T-helper 17 cell (primary cell): ENCODE measurements at regions not wholly inside any gene's neighbourhood (a gene's known extent, or its start where the extent isn't known, plus 50 kb on each side); places are given as distances from the start of the nearest gene placed in this dataset.

ENCODE experiments used
- ATAC-seq: fragments of 150-1000 bp; cut with Tn5 transposase; 2 replicates; pipeline ENCODE4 v1.10.0; 2021; ENCODE audit warnings: mild to moderate bottlenecking, moderate library complexity
- DNase-seq, 3 donors: peaks; one replicate each; pipeline versions ENCODE4 v3.0.0 to v3.0.0-alpha.2; 2020 to 2021
- H3K9me3 ChIP-seq: one replicate; pipeline ENCODE4 v1.7.0; 2013; ENCODE audit warnings: low read length, mild to moderate bottlenecking; ENCODE audit not compliant: control insufficient read depth, poor library complexity, severe bottlenecking
- H3K27ac Mint-ChIP-seq: one replicate; pipeline ENCODE4 v1.8.0; 2022; ENCODE audit warnings: mild to moderate bottlenecking, moderate library complexity, mixed read lengths
- H3K27me3 Mint-ChIP-seq: one replicate; pipeline ENCODE4 v1.8.0; 2022; ENCODE audit warnings: mixed read lengths
- H3K36me3 Mint-ChIP-seq: one replicate; pipeline ENCODE4 v1.8.0; 2022; ENCODE audit warnings: low read depth, mixed read lengths
- H3K4me1 Mint-ChIP-seq: one replicate; pipeline ENCODE4 v1.8.0; 2022; ENCODE audit warnings: mild to moderate bottlenecking, mixed read lengths
- H3K4me3 Mint-ChIP-seq: one replicate; pipeline ENCODE4 v1.8.0; 2022; ENCODE audit warnings: mild to moderate bottlenecking, moderate library complexity, mixed read lengths

DNA sequence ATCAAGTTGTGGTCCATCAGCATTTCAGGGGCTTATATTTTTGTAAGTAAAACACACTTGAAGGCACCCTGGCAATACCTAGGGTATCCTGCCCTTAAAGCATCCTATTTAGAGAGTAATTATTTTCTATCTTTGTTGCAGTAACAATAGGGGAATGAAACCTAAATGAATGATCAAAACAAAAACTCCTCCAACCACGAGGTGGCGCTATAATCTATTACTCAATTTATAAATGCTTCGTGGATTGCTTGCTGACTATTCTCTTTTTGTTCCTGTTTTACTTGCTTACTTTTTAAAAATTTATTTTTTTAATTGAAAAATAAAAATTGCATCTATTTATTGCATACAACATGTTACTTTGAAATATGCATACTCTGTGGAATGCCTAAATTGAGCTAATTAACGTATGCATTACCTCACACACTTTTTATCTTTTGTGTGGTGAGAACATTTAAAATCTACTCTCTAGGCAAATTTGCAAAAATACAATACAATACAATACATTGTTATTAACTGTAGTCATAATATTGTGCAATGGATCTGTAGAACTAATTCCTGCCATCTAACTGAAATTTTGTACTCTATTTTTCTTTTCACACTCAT lies 147.7 kb upstream of the BMPER start:
- Mint-ChIP-seq H3K4me1 (peaks cover 2% of the 10 kb centered on the region), H3K4me3 (no peak overlapping the region), H3K27me3 (peaks cover 4% of the 10 kb centered on the region), H3K36me3 (no peaks in the 10 kb centered on the region), H3K27ac (no peak overlapping the region)
- ATAC-seq (no peak), DNase-seq (no peak)
- no peaks in the 10 kb centered on the region for H3K9me3 ChIP-seq

DNA sequence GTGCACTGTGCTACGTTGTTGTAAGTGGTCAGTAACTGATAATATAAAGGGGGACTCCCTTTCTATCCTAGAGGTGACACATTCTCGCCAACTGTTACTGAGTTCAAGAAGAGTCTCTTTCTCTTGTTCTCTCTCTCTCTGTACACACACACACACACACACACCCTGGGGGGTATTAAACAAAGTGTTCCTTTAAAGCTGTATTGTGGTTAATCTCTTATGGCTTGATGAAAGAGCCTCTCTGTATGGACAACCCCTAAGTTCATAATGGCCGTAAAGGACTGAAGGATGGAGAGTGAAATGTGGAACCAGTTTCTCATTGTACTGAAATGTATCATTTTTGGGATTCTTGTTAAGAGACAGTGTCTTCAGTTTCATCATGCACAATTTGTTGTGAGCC lies 145.2 kb upstream of the BMPER start:
- Mint-ChIP-seq H3K4me1 (peaks cover 2% of the 10 kb centered on the region), H3K27me3 (no peaks in the 10 kb centered on the region), H3K4me3 (no peak overlapping the region), H3K27ac (no peak overlapping the region), H3K36me3 (peaks cover 2% of the 10 kb centered on the region)
- DNase-seq, result no peak
- H3K9me3 ChIP-seq, result no peaks in the 10 kb centered on the region
- ATAC-seq, result no peak

- H3K9me3 ChIP-seq, result no peaks in the 10 kb centered on the region
- H3K4me3 Mint-ChIP-seq, result no peak overlapping the region
- peaks cover 2% of the 10 kb centered on the region for H3K4me1 Mint-ChIP-seq
- H3K27me3 Mint-ChIP-seq, result no peaks in the 10 kb centered on the region
- no peak for DNase-seq
- H3K27ac Mint-ChIP-seq, result no peak overlapping the region
- H3K36me3 Mint-ChIP-seq, result peaks cover 2% of the 10 kb centered on the region
- no peak for ATAC-seq
Observed at GRCh38 chr7:33760834-33761233, 144.5 kb upstream of the BMPER start.

DNA sequence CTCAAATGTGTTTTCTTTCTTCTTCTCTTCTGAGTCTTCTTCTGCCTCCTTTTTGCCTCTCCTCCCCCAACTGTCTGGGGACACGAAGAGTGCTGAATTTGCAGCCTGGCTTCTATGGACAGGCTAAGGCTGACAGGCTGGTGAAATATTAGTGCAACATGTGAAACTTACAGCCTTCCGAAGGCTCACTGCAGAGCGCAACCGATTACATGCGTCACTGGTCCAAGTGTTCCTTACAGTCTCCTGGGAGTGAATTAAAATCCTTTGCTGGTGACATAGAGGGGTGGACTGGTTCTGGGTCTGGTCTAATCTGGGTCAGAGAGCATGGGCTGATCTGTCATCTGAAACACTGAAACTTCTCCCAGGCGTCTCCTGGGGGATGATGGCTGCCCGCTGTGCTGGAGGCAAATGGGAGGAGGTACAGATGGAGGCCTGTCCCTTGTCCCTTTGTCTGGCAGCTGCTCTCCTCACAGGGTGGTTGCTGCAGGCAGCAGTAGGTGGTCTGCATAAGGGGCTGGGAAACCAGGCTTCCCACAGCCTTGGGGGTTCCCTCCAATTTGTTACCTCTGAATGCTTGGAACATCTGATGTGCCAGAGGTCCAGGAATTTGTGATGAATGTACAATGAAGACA lies 143.8 kb upstream of the BMPER start:
- no peaks in the 10 kb centered on the region for H3K27me3 Mint-ChIP-seq
- ATAC-seq, result no peak
- no peak overlapping the region for H3K4me3 Mint-ChIP-seq
- H3K36me3 Mint-ChIP-seq, result peaks cover 2% of the 10 kb centered on the region
- H3K4me1 Mint-ChIP-seq, result peaks cover 2% of the 10 kb centered on the region
- H3K27ac Mint-ChIP-seq, result no peak overlapping the region
- no peak for DNase-seq
- H3K9me3 ChIP-seq, result no peaks in the 10 kb centered on the region

DNA sequence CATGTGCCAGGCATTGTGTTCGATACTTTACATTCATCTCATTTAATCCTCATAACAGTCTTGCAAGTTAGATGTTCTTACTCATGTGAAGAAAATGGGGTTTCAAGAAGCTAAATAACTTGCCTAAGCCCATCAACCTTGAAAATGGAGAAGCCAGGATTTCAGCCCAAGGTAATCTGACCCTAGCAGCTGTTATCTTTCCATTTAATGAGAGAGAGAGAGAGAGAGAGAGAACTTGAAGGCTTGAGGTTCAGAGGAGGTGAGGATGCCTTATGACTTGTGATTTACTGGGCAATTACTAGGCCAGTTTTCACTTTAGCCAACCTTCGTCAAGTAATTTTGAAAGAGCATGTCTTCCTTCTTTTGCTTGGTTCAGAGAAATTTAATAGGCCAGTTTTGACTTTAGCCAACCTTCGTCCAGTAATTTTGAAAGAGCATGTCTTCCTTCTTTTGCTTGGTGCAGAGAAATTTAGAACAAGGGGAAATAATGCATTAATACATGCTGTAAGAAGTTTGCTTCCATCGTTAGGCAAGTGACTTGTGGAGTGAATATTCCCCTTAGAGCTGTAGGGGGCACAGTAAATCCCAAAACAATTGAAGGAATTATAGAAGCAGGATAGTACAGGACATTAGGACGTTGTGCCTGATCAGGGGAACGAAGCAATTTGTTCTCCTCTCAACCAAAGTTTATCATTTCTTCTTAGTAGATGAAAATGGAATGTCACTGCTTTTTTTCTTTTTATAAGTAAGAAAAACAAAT lies 143.0 kb upstream of the BMPER start:
- DNase-seq (no peak), ATAC-seq (no peak)
- Mint-ChIP-seq H3K27me3 (no peaks in the 10 kb centered on the region), H3K36me3 (peaks cover 2% of the 10 kb centered on the region), H3K4me3 (no peak overlapping the region), H3K4me1 (peaks cover 2% of the 10 kb centered on the region), H3K27ac (no peak overlapping the region)
- H3K9me3 ChIP-seq, result no peaks in the 10 kb centered on the region

- no peaks in the 10 kb centered on the region for H3K9me3 ChIP-seq
- no peaks in the 10 kb centered on the region for H3K27me3 Mint-ChIP-seq
- no peak overlapping the region for H3K27ac Mint-ChIP-seq
- DNase-seq (no peak), ATAC-seq (no peak)
- H3K4me3 Mint-ChIP-seq, result no peak overlapping the region
- peaks cover 2% of the 10 kb centered on the region for H3K4me1 Mint-ChIP-seq
- H3K36me3 Mint-ChIP-seq, result peaks cover 2% of the 10 kb centered on the region
Observed at GRCh38 chr7:33762911-33763306, 142.4 kb upstream of the BMPER start.

DNA sequence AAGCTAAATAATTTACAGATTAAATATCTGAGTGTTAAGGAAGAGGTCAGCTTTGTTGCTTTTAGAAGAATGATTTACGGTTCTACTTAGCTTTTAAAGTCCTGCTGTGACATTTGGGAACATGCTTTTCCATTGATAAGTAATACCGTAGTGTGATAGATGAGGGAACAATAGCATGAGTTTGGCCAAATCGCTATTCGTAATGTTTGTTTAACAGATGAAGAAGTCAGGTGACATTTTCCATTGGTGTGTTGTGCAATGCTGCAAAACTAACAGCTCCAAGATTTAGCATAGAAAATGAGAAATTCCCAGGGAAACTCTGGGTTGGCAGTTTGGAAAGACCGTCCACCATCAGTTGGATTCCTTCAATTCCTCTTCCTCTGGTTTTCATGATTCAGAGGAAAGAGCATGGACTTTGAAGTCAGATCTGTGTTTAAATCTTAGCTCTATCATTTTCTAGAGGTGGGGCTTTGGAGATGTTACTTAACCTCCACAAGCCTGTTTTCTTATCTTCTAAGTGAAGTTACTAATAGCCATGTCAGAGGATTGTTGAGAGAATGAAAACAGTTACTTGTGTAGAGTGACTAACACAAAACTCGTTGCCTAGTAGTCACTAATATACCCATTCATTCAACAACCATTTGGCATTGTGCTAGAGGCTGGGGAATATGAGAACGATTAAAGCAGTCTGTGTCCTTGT lies 140.4 kb upstream of the BMPER start:
- no peaks in the 10 kb centered on the region for H3K27me3 Mint-ChIP-seq
- H3K36me3 Mint-ChIP-seq, result peaks cover 2% of the 10 kb centered on the region
- no peak for DNase-seq
- H3K9me3 ChIP-seq, result no peaks in the 10 kb centered on the region
- no peak for ATAC-seq
- H3K4me1 Mint-ChIP-seq, result no peaks in the 10 kb centered on the region
- no peak overlapping the region for H3K27ac Mint-ChIP-seq
- H3K4me3 Mint-ChIP-seq, result no peak overlapping the region

- Mint-ChIP-seq H3K4me3 (no peak overlapping the region), H3K27ac (no peak overlapping the region), H3K36me3 (peaks cover 2% of the 10 kb centered on the region), H3K4me1 (no peaks in the 10 kb centered on the region), H3K27me3 (no peaks in the 10 kb centered on the region)
- DNase-seq, result no peak
- H3K9me3 ChIP-seq, result no peaks in the 10 kb centered on the region
- ATAC-seq, result no peak
Observed at GRCh38 chr7:33766405-33766804, 138.9 kb upstream of the BMPER start.

DNA sequence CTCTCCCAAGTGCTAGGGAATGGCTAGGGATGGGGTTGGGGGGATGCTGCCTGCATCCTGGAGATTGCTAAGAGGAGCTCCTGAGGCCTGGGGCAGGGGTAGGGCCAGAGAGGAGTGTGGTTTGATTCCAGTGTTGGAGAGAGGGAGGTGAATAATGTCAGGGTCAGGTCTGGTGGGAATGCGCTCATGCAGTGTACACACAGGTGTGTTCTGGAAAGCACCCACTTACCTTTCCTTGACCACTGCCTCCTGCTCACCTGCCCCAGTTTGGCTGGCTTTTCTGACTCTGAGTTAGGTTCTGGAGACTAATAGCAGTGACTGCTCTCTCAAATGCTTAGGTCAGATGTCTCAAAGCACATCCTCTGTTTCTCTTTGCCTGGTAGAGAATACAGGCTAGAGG lies 135.4 kb upstream of the BMPER start:
- Mint-ChIP-seq H3K4me1 (no peaks in the 10 kb centered on the region), H3K36me3 (peaks cover 2% of the 10 kb centered on the region), H3K27ac (no peak overlapping the region), H3K27me3 (no peaks in the 10 kb centered on the region), H3K4me3 (no peak overlapping the region)
- DNase-seq, result no peak
- no peaks in the 10 kb centered on the region for H3K9me3 ChIP-seq
- ATAC-seq, result no peak

GRCh38 chr7:33770576-33770975 lies 134.8 kb upstream of the BMPER start:
- H3K36me3 Mint-ChIP-seq, result peaks cover 2% of the 10 kb centered on the region
- DNase-seq (no peak), ATAC-seq (no peak)
- H3K27me3 Mint-ChIP-seq, result no peaks in the 10 kb centered on the region
- H3K4me3 Mint-ChIP-seq, result no peak overlapping the region
- no peaks in the 10 kb centered on the region for H3K9me3 ChIP-seq
- H3K4me1 Mint-ChIP-seq, result no peaks in the 10 kb centered on the region
- H3K27ac Mint-ChIP-seq, result no peak overlapping the region

DNA sequence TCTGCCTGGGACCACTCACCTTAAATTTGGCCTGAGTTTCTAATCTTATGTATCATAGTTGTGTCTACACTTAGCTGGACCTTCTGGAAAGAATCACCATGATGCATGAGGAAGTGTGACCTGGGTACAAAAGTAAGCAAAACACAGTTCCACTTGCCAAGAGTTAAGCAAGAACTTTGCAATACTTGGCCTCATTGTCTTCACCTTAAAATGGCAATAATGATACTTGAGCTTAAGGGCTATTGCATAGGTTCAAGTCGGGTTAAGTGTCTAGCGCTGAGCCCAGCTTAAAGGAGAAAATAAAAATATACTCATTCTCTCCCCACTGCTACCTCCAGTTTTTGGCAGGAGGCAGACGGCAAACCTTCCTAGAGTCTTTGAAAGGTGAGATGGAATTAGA lies 133.9 kb upstream of the BMPER start:
- Mint-ChIP-seq H3K4me3 (no peak overlapping the region), H3K27me3 (no peaks in the 10 kb centered on the region), H3K4me1 (no peaks in the 10 kb centered on the region), H3K27ac (no peak overlapping the region), H3K36me3 (peaks cover 2% of the 10 kb centered on the region)
- ATAC-seq (no peak), DNase-seq (no peak)
- no peaks in the 10 kb centered on the region for H3K9me3 ChIP-seq

GRCh38 chr7:33773053-33773452 lies 132.3 kb upstream of the BMPER start:
- Mint-ChIP-seq H3K27ac (no peak overlapping the region), H3K4me3 (no peak overlapping the region), H3K27me3 (no peaks in the 10 kb centered on the region), H3K36me3 (peaks cover 2% of the 10 kb centered on the region), H3K4me1 (no peaks in the 10 kb centered on the region)
- ATAC-seq (no peak), DNase-seq (no peak)
- no peaks in the 10 kb centered on the region for H3K9me3 ChIP-seq

DNA sequence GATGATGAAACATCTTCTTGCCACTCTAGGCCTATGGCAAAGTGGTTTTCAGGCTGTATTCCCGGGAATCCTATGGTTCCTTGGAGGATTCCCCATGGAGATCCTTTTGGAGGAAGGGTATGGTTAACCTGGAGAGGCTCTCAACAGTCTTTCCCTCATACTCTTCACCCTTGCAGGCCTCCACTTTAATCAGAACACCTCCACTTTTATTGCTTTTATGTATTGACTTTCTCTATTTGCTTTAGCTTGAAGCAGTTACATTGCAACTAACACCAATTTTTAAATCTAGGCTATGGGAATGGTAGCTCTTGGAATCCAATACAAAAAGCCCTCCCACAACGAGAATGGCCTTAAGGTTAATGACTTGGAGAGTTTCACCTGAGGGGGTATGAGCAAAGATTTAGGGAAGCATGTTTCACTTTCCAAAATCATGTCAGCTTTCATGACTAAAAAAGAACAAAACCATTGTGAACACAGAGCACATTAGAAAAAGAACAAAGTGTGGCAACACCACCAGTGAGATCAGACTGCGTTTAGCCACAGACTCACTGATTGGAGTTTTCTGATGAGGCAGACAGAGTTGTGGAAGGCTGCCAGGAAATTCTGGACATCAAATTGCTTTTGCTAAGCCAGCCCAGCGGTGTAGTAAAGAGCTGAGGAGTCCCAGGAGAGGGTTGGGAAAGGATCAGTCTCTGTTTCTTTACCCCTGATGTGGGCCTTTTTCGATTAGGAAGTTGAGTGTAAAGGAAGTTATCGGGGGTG lies 130.4 kb upstream of the BMPER start:
- DNase-seq, result no peak
- Mint-ChIP-seq H3K4me1 (no peaks in the 10 kb centered on the region), H3K27me3 (no peaks in the 10 kb centered on the region), H3K36me3 (peaks cover 2% of the 10 kb centered on the region), H3K4me3 (no peak overlapping the region), H3K27ac (no peak overlapping the region)
- no peaks in the 10 kb centered on the region for H3K9me3 ChIP-seq
- no peak for ATAC-seq
